ENCODE measurements at regions not wholly inside any gene's neighbourhood (a gene's known extent, or its start where the extent isn't known, plus 50 kb on each side); places are given as distances from the start of the nearest gene placed in this dataset.

DNA sequence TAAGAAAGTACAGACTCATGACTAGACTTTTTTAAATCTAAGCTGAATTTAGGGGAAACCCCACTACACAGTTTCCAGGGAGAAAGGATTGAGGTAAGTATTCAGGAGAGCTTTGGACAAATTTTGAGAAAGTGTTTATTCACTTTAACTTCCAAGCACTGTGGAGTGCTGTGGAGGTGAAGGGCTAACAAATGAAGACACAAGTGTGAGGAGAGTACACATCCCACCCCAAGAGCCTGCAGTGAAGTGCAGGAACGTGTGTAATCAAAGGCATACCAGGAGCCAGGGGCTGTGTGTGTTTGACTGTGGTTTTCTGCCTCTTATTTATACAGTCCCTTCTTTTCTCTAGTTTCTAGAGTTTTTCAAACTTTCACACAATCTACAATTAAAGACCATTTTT, 118.3 kb downstream of the CMPK2 start:
- no peak for DNase-seq

DNA sequence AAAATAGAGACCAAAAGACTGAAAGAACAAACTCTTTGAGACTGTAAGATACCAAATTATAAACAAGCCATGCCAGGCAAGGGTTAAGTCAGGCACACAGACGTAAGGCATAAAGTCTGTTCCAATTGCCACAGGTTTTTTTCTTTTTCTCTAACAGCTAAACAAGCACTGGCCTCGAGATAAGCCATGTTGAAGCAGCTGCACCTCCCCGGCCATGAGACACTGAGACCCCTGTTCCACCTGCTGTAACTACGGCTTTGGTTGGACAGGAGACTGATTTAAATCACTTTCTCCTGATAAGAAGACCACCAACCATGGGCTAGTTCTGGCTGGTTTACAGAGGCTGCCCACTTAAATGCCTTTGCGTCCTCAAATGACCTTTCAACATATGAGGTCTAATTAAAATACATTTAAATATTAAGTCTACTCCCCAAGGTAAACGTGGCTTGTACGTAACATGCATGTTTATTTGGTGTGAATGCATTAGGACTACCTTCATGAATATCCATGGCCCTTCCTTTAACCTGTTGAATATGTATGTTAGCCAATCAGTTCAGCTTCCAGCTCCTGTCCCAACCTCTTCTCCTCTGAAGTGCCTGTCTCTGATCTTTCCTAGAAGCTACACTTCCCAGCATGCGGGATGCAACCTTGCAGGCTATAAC, 117.2 kb downstream of the CMPK2 start:
- DNase-seq, result no peak

DNA sequence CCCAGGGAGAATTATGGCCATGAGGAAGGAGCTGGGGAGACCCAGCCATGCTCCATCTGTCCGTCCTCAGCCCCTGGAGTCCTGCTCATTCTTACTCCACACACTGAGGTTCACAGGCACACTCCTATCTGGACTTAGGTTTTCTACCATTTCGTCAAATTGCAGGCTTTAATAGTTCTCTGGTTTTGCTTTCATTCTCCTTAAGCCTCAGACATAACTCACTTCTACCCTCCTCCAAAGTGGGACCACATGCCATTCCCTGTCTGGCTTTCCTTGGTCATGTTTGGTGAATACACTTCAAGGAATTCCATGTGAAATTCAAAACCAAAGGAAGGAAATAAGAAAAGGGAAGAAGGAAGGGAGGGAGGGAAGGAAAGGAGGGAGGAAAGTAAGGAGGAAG, 115.7 kb downstream of the CMPK2 start:
- DNase-seq, result no peak

DNA sequence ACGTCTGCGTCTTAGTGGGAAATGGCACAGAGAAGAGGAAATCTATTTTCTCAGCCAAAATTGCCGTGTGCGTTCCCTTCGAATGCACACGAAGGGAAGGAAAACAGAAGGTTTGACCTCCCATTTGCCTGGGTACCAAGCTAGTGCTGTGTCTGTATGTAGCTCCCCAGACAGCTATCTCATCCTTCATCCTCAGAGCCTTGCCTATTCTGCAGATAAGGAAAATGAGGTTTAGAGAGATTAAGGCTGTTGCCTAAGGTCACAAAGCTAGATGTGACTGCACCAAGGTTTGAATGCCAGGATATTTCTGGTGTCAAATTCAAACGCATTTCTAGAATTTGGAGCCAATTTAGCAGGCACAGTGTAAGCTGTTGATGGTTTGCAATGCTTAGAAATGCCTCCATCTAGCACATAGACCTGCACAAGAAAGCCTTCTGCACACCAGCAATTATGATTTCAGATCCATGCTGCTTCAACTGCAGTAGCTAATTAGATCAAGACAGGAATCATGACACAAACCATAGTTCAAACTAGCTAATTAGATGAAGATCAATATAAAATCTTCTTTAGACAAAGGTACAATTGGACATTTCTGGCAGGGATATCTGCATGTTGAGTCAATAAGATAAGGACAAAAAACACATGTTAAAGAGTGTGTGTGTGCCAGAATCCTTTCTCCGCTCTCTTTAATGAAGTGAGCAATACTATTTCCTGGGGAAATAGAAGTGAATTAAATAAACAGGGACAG, 115.1 kb downstream of the CMPK2 start:
- peak; percentile 9 for DNase-seq

DNA sequence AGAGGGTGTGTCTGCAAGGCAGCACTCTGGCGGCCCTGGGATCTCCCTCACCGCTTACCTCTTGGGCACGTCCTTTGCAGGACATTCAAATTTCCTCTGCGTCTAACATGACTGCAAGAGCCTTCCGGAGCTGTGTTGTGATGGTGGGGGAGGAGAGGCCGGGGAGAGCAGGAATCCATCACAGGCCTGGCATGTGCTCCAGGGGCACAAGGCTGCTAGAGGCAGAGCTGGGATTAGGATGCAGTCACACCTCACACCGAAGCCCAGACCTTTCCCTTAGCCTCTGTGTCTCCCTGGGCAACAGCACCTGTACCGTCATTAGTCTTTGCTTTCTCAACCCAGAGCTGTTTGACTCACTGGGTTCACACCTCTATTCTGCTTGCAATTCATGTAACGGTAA, 111.3 kb downstream of the CMPK2 start:
- no peak for DNase-seq

GRCh38 chr2:6755456-6755855, 110.3 kb downstream of the CMPK2 start:
- no peak for DNase-seq

DNA sequence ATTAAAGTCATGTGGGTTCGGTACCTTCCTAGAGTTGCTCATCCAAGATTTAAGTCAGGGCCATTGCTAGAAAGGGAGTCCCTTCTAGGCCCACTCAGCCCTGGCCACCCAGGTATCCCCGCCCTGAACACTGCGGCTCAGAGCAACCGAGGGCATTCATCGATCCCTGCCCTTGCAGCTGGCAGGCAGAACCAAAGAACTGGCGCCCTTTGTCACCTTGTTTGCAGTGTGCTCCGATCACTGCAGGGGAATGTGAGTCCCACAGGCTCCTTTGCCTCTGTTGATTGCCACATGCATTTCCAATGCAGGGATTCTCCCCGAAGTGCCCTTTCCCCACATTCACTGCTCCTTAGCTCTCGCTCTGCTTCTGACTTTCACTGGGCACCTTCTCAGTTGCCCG, 108.5 kb downstream of the CMPK2 start:
- DNase-seq, result no peak

DNA sequence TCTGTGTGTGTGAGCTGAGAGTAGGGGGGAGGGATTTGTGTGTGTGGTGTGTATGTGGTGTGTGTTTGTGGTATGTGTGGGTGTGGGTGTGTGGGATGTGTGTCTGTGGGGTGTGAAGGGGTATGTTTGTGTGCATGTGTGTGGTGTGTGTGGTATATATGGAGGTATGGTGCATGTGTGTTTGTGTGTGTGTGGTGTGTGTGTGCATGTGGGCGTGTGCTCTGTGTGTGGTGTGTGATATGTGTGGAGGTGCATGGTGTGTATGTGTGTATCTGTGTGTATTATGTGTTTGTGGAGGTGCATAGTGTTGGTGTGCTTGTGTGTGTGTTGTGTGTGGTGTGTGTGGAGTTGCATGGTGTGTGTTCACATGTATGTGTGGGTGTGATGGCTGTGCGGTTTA, 106.0 kb downstream of the CMPK2 start:
- DNase-seq, result no peak

GRCh38 chr2:6760132-6760531, 105.6 kb downstream of the CMPK2 start:
- DNase-seq, result no peak

DNA sequence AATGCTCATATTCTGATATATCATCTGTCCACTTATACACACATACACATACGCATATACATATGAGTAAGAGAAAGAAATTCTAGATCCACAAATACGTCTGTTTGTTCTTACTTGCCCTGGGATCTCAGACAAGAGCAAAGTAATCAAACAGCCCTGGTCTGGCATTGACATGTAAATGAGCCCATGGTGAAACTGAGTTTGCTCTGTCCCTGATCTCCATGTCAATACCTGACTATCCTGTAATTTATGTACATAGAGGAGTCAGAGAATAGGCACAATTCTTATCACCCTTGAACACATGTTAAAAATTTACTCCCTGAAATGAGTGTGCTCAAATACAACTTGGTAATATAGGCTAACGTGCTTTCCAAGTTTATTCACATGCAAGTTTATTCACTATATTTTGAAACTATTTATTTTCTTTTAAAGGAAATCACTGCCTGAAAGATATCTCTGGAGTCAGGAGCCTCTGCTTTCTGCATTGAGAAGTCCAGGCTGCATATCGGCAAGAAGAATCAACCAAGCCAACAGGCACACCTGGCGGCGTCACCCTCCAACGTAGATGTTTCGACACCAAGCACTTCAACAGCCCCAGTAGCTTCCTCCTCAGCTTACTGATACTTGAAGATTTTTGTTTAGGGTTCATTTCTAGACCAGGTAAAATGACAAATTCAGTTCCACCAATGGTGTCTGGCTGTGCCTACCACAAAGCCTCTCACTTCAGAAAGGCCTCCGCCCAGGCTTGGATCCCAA, 100.6 kb downstream of the CMPK2 start:
- DNase-seq, result no peak

- DNase-seq, result no peak
Observed at GRCh38 chr2:6769346-6769745, 96.4 kb downstream of the CMPK2 start.

DNA sequence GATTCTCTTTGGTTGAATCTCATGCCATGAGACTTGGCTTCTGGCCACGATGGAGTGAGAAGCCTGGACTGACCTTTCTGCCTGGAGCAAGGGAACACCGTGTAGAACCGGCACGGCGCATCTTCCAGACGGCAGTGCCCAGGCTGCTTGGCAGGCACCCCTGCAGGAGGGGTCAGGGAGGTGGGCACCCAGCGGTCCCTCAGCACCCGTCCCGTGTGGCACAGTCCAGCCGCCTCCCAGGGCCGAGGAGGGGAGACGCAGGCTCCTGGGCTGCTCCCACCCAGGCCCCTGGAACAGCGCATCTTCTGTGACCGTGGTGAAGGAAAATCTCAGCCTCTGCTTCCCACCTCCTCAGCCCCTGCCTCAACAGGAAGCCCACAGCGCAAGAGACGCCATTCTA, 95.7 kb downstream of the CMPK2 start:
- no peak for DNase-seq

- peak; percentile 14 for DNase-seq
Observed at GRCh38 chr2:6771634-6772611, 93.8 kb downstream of the CMPK2 start.

GRCh38 chr2:6773007-6773693, 92.6 kb downstream of the CMPK2 start:
- DNase-seq, result peak; percentile 44

GRCh38 chr2:6773694-6774044, 92.0 kb downstream of the CMPK2 start:
- no peak for DNase-seq

DNA sequence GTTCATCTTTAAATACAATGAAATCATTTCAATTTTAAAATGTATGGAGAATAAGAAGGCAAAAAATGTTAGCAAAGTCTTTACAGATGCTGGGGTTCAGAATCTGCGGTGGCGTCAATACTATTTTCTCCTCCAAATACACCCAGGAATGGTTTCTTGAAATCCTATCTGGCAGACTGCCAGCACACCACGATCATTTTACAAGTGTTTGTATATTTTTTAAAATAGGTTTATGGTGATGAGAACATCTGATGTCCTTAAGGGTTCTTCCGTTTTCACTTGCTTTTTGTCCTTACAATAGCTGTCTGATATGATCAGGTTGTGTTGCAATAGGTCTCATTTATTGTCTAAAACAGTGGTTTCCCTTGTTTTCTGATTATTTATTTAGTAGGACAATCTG, 89.6 kb downstream of the CMPK2 start:
- no peak for DNase-seq

DNA sequence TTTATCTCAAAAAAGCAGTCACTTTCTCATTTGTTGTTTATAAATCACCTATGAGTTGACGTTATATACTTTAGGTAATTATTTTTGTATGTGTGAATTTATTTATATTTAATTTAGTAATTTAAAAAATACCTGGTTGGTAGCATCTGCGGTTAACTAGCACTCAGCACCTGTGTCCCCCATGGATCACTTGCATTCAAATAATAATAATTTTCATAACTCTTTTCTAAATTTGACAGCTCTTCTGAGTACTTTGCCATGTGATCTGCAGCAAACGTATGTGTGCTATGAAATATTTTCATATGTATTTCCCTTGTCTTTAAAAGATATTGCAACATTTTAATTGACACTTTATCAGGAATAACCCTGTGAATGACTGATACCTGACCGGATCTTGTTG, 88.1 kb downstream of the CMPK2 start:
- DNase-seq, result no peak

- DNase-seq, result peak; percentile 53
Observed at GRCh38 chr2:6780765-6781274, 84.9 kb downstream of the CMPK2 start.

GRCh38 chr2:6782517-6783237, 83.0 kb downstream of the CMPK2 start:
- no peak for DNase-seq

DNA sequence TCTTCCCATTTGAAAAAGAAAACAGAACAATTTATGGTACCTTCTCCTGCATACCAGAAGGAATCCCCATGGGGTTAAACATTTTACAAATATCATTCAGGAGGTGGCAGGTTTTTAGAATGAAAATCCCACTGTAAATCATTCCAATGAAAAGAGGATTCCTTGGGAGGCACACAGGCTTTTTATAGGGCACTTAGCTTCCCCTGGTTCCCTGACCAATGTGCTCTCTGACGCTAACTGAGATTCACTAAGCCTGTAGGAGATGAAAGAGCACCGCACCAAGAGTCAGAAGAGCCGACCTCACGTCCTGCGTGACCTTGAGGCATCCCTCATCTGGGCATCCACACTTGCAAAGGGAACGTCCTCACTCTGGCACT, 82.5 kb downstream of the CMPK2 start:
- DNase-seq, result no peak

- no peak for DNase-seq
Observed at GRCh38 chr2:6784291-6784690, 81.4 kb downstream of the CMPK2 start.
